ENCODE measurements at regions not wholly inside any gene's neighbourhood (a gene's known extent, or its start where the extent isn't known, plus 50 kb on each side); places are given as distances from the start of the nearest gene placed in this dataset.

GRCh38 chr17:36736201-36737156, 135.1 kb downstream of the MRM1 start:
- Histone ChIP-seq H3K9ac (ENCODE audit: insufficient read depth, low read length, poor library complexity, severe bottlenecking) (no peak overlapping the region), H4K20me1 (ENCODE audit: insufficient read depth, low read length) (no peaks in the 10 kb centered on the region), H3K4me1 (ENCODE audit: control insufficient read depth in 1 of 2, insufficient read depth in 2 of 2, low read length in 2 of 2) (no peaks in the 10 kb centered on the region), H3K4me2 (replicated peaks; ENCODE audit: extremely low read depth, low read length, poor library complexity, severe bottlenecking) (no peak overlapping the region), H3K79me2 (ENCODE audit: insufficient read depth, low read length) (no peaks in the 10 kb centered on the region), H3K27me3 (ENCODE audit: control insufficient read depth in 2 of 2, insufficient read depth in 2 of 2, low read length in 2 of 2) (peaks cover 0 to 4% of the 10 kb centered on the region in 2 donors), H3K36me3 (replicated peaks in 1 of 2; ENCODE audit: control insufficient read depth in 1 of 2, insufficient read depth in 2 of 2, low read length in 2 of 2) (no peaks in the 10 kb centered on the region), H2AFZ (ENCODE audit: insufficient read depth, low read depth, low read length, poor library complexity, severe bottlenecking) (no peak overlapping the region), H3K9me3 (replicated peaks in 1 of 2; ENCODE audit: control insufficient read depth in 1 of 2, insufficient read depth in 1 of 2, low read length in 2 of 2) (no peaks in the 10 kb centered on the region), H3K4me3 (replicated peaks in 1 of 3; ENCODE audit: low read depth in 2 of 3, low read length in 3 of 3) (no peak overlapping the region), H3K27ac (ENCODE audit: low read depth in 1 of 2, low read length in 2 of 2) (no peak overlapping the region)
- intact Hi-C loops (cut with micrococcal nuclease) = no loop called here
- peaks cover 0 to 4% (median 0%) of the 10 kb centered on the region in 7 donors for H3K9me3 Mint-ChIP-seq
- H3K36me3 Mint-ChIP-seq = no peaks in the 10 kb centered on the region
- H3K27ac Mint-ChIP-seq = no peak overlapping the region
- H3K4me1 Mint-ChIP-seq = no peaks in the 10 kb centered on the region
- WGBS (ENCODE audit: insufficient coverage) = 100% methylated on average over 3 of the region's 15 CpGs
- no peak overlapping the region for H3K4me3 Mint-ChIP-seq
- no peak for DNase-seq
- peaks cover 4 to 12% (median 9%) of the 10 kb centered on the region in 3 donors for H3K27me3 Mint-ChIP-seq (ENCODE audit: low read depth in 3 of 3)
- no peak for TF ChIP-seq CTCF (IDR thresholded peaks at IDR 0.05)

GRCh38 chr17:36739208-36739607, 137.8 kb downstream of the MRM1 start:
- H3K9me3 Mint-ChIP-seq = peaks cover 0 to 4% (median 0%) of the 10 kb centered on the region in 7 donors
- H2AFZ ChIP-seq (ENCODE audit: insufficient read depth, low read depth, low read length, poor library complexity, severe bottlenecking) = no peak overlapping the region
- H3K27me3 ChIP-seq (ENCODE audit: control insufficient read depth in 2 of 2, insufficient read depth in 2 of 2, low read length in 2 of 2) = no peaks in the 10 kb centered on the region
- no peak for TF ChIP-seq CTCF (IDR thresholded peaks at IDR 0.05)
- H3K4me3 ChIP-seq (replicated peaks in 1 of 3; ENCODE audit: low read depth in 2 of 3, low read length in 3 of 3) = no peak overlapping the region
- H3K4me3 Mint-ChIP-seq = no peak overlapping the region
- no peak overlapping the region for H3K9ac ChIP-seq (ENCODE audit: insufficient read depth, low read length, poor library complexity, severe bottlenecking)
- H3K27ac Mint-ChIP-seq = no peak overlapping the region
- no peak overlapping the region for H3K4me2 ChIP-seq (replicated peaks; ENCODE audit: extremely low read depth, low read length, poor library complexity, severe bottlenecking)
- no peaks in the 10 kb centered on the region for H3K36me3 Mint-ChIP-seq
- H4K20me1 ChIP-seq (ENCODE audit: insufficient read depth, low read length) = no peaks in the 10 kb centered on the region
- H3K9me3 ChIP-seq (replicated peaks in 1 of 2; ENCODE audit: control insufficient read depth in 1 of 2, insufficient read depth in 1 of 2, low read length in 2 of 2) = no peaks in the 10 kb centered on the region
- intact Hi-C loops (cut with micrococcal nuclease) = no loop called here
- no peak overlapping the region for H3K27ac ChIP-seq (ENCODE audit: low read depth in 1 of 2, low read length in 2 of 2)
- DNase-seq = no peak
- H3K79me2 ChIP-seq (ENCODE audit: insufficient read depth, low read length) = no peaks in the 10 kb centered on the region
- no peaks in the 10 kb centered on the region for H3K4me1 Mint-ChIP-seq
- H3K4me1 ChIP-seq (ENCODE audit: control insufficient read depth in 1 of 2, insufficient read depth in 2 of 2, low read length in 2 of 2) = no peaks in the 10 kb centered on the region
- 100% methylated on average over 2 of the region's 6 CpGs for WGBS (ENCODE audit: insufficient coverage)
- H3K36me3 ChIP-seq (replicated peaks in 1 of 2; ENCODE audit: control insufficient read depth in 1 of 2, insufficient read depth in 2 of 2, low read length in 2 of 2) = no peaks in the 10 kb centered on the region
- peaks cover 2 to 9% (median 8%) of the 10 kb centered on the region in 3 donors for H3K27me3 Mint-ChIP-seq (ENCODE audit: low read depth in 3 of 3)
